ENCODE measurements at regions not wholly inside any gene's neighbourhood (a gene's known extent, or its start where the extent isn't known, plus 50 kb on each side); places are given as distances from the start of the nearest gene placed in this dataset.

DNA sequence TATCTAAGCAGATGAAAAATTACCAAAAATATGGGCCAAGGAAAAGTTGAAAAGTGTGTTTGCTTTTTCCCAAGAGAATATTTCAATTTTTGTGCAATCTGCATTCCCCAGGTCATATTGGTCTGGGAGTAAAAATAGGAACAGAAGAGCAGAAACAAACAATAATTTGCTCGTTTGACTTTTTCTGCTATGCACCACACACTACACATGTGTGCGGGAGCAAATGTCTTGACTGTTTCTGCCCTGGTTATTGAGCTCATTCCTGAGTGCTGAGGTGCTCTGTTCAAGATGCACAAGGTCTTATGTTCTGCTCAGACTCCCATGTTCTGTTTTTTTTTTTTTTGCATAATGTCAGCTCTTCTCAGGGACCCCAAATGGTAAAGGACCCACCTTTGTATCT lies 298.0 kb upstream of the MME start:
- TF ChIP-seq, protein P1, sequence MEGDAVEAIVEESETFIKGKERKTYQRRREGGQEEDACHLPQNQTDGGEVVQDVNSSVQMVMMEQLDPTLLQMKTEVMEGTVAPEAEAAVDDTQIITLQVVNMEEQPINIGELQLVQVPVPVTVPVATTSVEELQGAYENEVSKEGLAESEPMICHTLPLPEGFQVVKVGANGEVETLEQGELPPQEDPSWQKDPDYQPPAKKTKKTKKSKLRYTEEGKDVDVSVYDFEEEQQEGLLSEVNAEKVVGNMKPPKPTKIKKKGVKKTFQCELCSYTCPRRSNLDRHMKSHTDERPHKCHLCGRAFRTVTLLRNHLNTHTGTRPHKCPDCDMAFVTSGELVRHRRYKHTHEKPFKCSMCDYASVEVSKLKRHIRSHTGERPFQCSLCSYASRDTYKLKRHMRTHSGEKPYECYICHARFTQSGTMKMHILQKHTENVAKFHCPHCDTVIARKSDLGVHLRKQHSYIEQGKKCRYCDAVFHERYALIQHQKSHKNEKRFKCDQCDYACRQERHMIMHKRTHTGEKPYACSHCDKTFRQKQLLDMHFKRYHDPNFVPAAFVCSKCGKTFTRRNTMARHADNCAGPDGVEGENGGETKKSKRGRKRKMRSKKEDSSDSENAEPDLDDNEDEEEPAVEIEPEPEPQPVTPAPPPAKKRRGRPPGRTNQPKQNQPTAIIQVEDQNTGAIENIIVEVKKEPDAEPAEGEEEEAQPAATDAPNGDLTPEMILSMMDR (conservative IDR thresholded peaks at IDR 0.05), result no peak
- no peak for TF ChIP-seq ZFX (IDR thresholded peaks at IDR 0.05)
